ENCODE measurements at regions not wholly inside any gene's neighbourhood (a gene's known extent, or its start where the extent isn't known, plus 50 kb on each side); places are given as distances from the start of the nearest gene placed in this dataset.

GRCh38 chr5:74111764-74112163 is 485.8 kb downstream of the ARHGEF28 start:
- no peak for DNase-seq (ENCODE audit: low read depth)
- no peaks in the 10 kb centered on the region for H3K36me3 ChIP-seq (ENCODE audit: control insufficient read depth, insufficient read depth, low read length)
- no peak overlapping the region for H3K4me3 ChIP-seq (ENCODE audit: low read depth, low read length)
- ChIA-PET POLR2A (no interaction called here), CTCF (no interaction called here)
- peaks cover 5% of the 10 kb centered on the region; the same call in 1 of the 2 replicates for H3K27me3 ChIP-seq (ENCODE audit: control insufficient read depth, insufficient read depth, low read length)
- no peak for TF ChIP-seq CTCF (IDR thresholded peaks at IDR 0.05; ENCODE audit: insufficient read depth, low read depth, low read length)

GRCh38 chr5:74109344-74109743 is 483.3 kb downstream of the ARHGEF28 start:
- CTCF ChIA-PET: interaction anchor here (1.5 kb wide), 1 partner anchor 531 kb away, joined by 3 read pairs; the partner anchor contains the start of gene ENC1
- DNase-seq (ENCODE audit: low read depth): no peak
- Histone ChIP-seq H3K36me3 (ENCODE audit: control insufficient read depth, insufficient read depth, low read length) (no peaks in the 10 kb centered on the region), H3K4me3 (ENCODE audit: low read depth, low read length) (no peak overlapping the region), H3K27me3 (ENCODE audit: control insufficient read depth, insufficient read depth, low read length) (peaks cover 5% of the 10 kb centered on the region; the same call in 1 of the 2 replicates)
- POLR2A ChIA-PET: no interaction called here
- no peak for TF ChIP-seq CTCF (IDR thresholded peaks at IDR 0.05; ENCODE audit: insufficient read depth, low read depth, low read length)

GRCh38 chr5:74107899-74108298 is 481.9 kb downstream of the ARHGEF28 start:
- DNase-seq (ENCODE audit: low read depth): no peak
- ChIA-PET POLR2A (no interaction called here), CTCF (interaction anchor here (0.6 to 1.2 kb wide), 2 partner anchors 11 to 325 kb away, joined by 3 to 5 read pairs; no protein-coding TSS in a partner anchor)
- Histone ChIP-seq H3K36me3 (ENCODE audit: control insufficient read depth, insufficient read depth, low read length) (no peaks in the 10 kb centered on the region), H3K4me3 (ENCODE audit: low read depth, low read length) (no peak overlapping the region), H3K27me3 (ENCODE audit: control insufficient read depth, insufficient read depth, low read length) (peaks cover 5% of the 10 kb centered on the region; the same call in 1 of the 2 replicates)
- no peak for TF ChIP-seq CTCF (IDR thresholded peaks at IDR 0.05; ENCODE audit: insufficient read depth, low read depth, low read length)

GRCh38 chr5:74105126-74105780 is 479.3 kb downstream of the ARHGEF28 start:
- ChIA-PET POLR2A (no interaction called here), CTCF (no interaction called here)
- no peak overlapping the region for H3K4me3 ChIP-seq (ENCODE audit: low read depth, low read length)
- H3K27me3 ChIP-seq (ENCODE audit: control insufficient read depth, insufficient read depth, low read length): peaks cover 5% of the 10 kb centered on the region; the same call in 1 of the 2 replicates
- TF ChIP-seq CTCF (IDR thresholded peaks at IDR 0.05; ENCODE audit: insufficient read depth, low read depth, low read length): no peak
- no peak for DNase-seq (ENCODE audit: low read depth)
- no peaks in the 10 kb centered on the region for H3K36me3 ChIP-seq (ENCODE audit: control insufficient read depth, insufficient read depth, low read length)

- no peaks in the 10 kb centered on the region for H3K27me3 ChIP-seq (ENCODE audit: control insufficient read depth, insufficient read depth, low read length)
- H3K4me3 ChIP-seq (ENCODE audit: low read depth, low read length): no peak overlapping the region
- TF ChIP-seq CTCF (IDR thresholded peaks at IDR 0.05; ENCODE audit: insufficient read depth, low read depth, low read length): no peak
- no peaks in the 10 kb centered on the region for H3K36me3 ChIP-seq (ENCODE audit: control insufficient read depth, insufficient read depth, low read length)
- POLR2A ChIA-PET: no interaction called here
- CTCF ChIA-PET: no interaction called here
- DNase-seq (ENCODE audit: low read depth): no peak
Measured at GRCh38 chr5:74103131-74104023, 477.4 kb downstream of the ARHGEF28 start.

Measured in BJ (cell line).